HepG2 (cell line): ENCODE measurements at regions not wholly inside any gene's neighbourhood (a gene's known extent, or its start where the extent isn't known, plus 50 kb on each side); places are given as distances from the start of the nearest gene placed in this dataset.
"Not testable (repeated sequence)": the region's sequence is repeated elsewhere in the genome, so short reads cannot be mapped to it uniquely, and the experiment has no call there.

Experiments
- EP300 ChIP-seq, 3 experiments: sonication (generic) in 1 of 3; formaldehyde crosslinking in 1 of 3; IDR thresholded peaks; 2 replicates each; pipeline versions ENCODE4 v1.5.1 to v1.6.1; 2011 to 2020; ENCODE audit warnings: low read depth in 2 of 3, low read length in 2 of 3, borderline replicate concordance in 1 of 3, improper control_type of control experiment in 1 of 3, mild to moderate bottlenecking in 1 of 3, missing genetic modification reagents in 1 of 3, moderate library complexity in 1 of 3
- KDM5B ChIP-seq: sonication (generic); formaldehyde crosslinking; IDR thresholded peaks from 2 replicates; pipeline ENCODE4 v1.4.0; 2020; ENCODE audit warnings: missing genetic modification reagents, mild to moderate bottlenecking, borderline replicate concordance

- not testable (repeated sequence) for TF ChIP-seq EP300 (IDR thresholded peaks at IDR 0.05; ENCODE audit: low read depth in 2 of 2, low read length in 2 of 2); EP300 (CRISPR knock-in tag; IDR thresholded peaks at IDR 0.05; ENCODE audit: borderline replicate concordance); KDM5B (CRISPR knock-in tag)
Measured at GRCh38 chrX:838666-839065, 208.1 kb downstream of the SHOX start.
